ENCODE measurements at regions not wholly inside any gene's neighbourhood (a gene's known extent, or its start where the extent isn't known, plus 50 kb on each side); places are given as distances from the start of the nearest gene placed in this dataset.
A peak's percentile ranks its signal among the peaks of the same experiment; 100 is the strongest.
"Not testable (repeated sequence)": the region's sequence is repeated elsewhere in the genome, so short reads cannot be mapped to it uniquely, and the experiment has no call there.

- no peak for FAIRE-seq
- DNase-seq (ENCODE audit: low spot score in 2 of 2) = no peak
Measured at GRCh38 chr10:83995738-83996331, 143.5 kb upstream of the GHITM start.

GRCh38 chr10:84004221-84004620 lies 135.1 kb upstream of the GHITM start:
- FAIRE-seq (no peak), DNase-seq (ENCODE audit: low spot score in 2 of 2) (no peak)

GRCh38 chr10:84005403-84005802 lies 133.9 kb upstream of the GHITM start:
- DNase-seq (ENCODE audit: low spot score in 2 of 2) (no peak), FAIRE-seq (no peak)

- no peak for FAIRE-seq
- DNase-seq (ENCODE audit: low spot score in 2 of 2) = no peak
Measured at GRCh38 chr10:84007482-84007881, 131.8 kb upstream of the GHITM start.

GRCh38 chr10:84008878-84009277 lies 130.4 kb upstream of the GHITM start:
- FAIRE-seq = no peak
- no peak for DNase-seq (ENCODE audit: low spot score in 2 of 2)

- DNase-seq (ENCODE audit: low spot score in 2 of 2) = no peak
- no peak for FAIRE-seq
Measured at GRCh38 chr10:84012431-84012830, 126.9 kb upstream of the GHITM start.

GRCh38 chr10:84012831-84013458 lies 126.4 kb upstream of the GHITM start:
- FAIRE-seq (no peak), DNase-seq (ENCODE audit: low spot score in 2 of 2) (no peak)

GRCh38 chr10:84015877-84016595 lies 123.3 kb upstream of the GHITM start:
- no peak for DNase-seq (ENCODE audit: low spot score in 2 of 2)
- FAIRE-seq = no peak

- FAIRE-seq (no peak), DNase-seq (ENCODE audit: low spot score in 2 of 2) (no peak)
Measured at GRCh38 chr10:84018826-84019225, 120.5 kb upstream of the GHITM start.

- FAIRE-seq; DNase-seq (ENCODE audit: low spot score in 2 of 2): not testable (repeated sequence)
Measured at GRCh38 chr10:84019854-84020458, 119.4 kb upstream of the GHITM start.

GRCh38 chr10:84026821-84027257 lies 112.5 kb upstream of the GHITM start:
- FAIRE-seq (no peak), DNase-seq (ENCODE audit: low spot score in 2 of 2) (no peak)

- FAIRE-seq (no peak), DNase-seq (ENCODE audit: low spot score in 2 of 2) (no peak)
Measured at GRCh38 chr10:84029840-84030239, 109.5 kb upstream of the GHITM start.

- no peak for FAIRE-seq
- no peak for DNase-seq (ENCODE audit: low spot score in 2 of 2)
Measured at GRCh38 chr10:84038035-84038434, 101.3 kb upstream of the GHITM start.

- FAIRE-seq (peak; percentile 49), DNase-seq (ENCODE audit: low spot score in 2 of 2) (no peak)
Measured at GRCh38 chr10:84039957-84040356, 99.4 kb upstream of the GHITM start.

- FAIRE-seq = no peak
Measured at GRCh38 chr10:84047258-84048010, 91.9 kb upstream of the GHITM start.

GRCh38 chr10:84049645-84050011 lies 89.7 kb upstream of the GHITM start:
- no peak for FAIRE-seq
- DNase-seq (ENCODE audit: low spot score in 2 of 2) = no peak

More at GRCh38 chr10:84047258-84048010, 91.9 kb upstream of the GHITM start:
- DNase-seq (ENCODE audit: low spot score in 2 of 2) = no peak

- FAIRE-seq (no peak), DNase-seq (ENCODE audit: low spot score in 2 of 2) (no peak)
Measured at GRCh38 chr10:84053626-84054025, 85.7 kb upstream of the GHITM start.

- FAIRE-seq (no peak), DNase-seq (ENCODE audit: low spot score in 2 of 2) (no peak)
Measured at GRCh38 chr10:84054743-84055142, 84.6 kb upstream of the GHITM start.

- FAIRE-seq (no peak), DNase-seq (ENCODE audit: low spot score in 2 of 2) (no peak)
Measured at GRCh38 chr10:84059526-84059925, 79.8 kb upstream of the GHITM start.

GRCh38 chr10:84063440-84063839 lies 75.9 kb upstream of the GHITM start:
- no peak for FAIRE-seq
- no peak for DNase-seq (ENCODE audit: low spot score in 2 of 2)

Measured in frontal cortex (tissue), 3 donors.